HG03196 (cell line): ENCODE measurements at regions not wholly inside any gene's neighbourhood (a gene's known extent, or its start where the extent isn't known, plus 50 kb on each side); places are given as distances from the start of the nearest gene placed in this dataset.

Experiments
- ATAC-seq: cut with Tn5 transposase; IDR thresholded peaks from one replicate; pipeline ENCODE4 v1.9.1; 2021; ENCODE audit not compliant: unreplicated experiment

DNA sequence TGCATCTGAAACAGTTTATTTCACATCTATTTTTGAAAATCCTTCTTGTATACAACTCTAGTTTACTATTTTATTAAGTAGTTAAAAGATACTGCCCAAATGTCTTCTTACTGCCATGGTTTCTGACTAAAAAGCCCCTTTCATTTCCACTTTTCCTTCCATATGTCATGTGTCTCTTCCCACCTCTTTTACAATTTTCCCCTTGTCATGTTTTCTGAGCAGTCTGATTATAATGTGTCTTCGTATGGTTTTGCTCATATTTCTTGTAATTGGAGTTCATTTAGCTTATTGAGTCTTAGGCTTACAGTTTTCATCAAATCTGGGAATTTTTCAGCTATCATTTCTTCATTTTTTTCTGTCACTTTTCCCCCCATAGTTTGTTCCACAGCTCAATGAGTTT is 813.9 kb upstream of the GYPC start:
- ATAC-seq = no peak

GRCh38 chr2:125850541-125850940 is 805.4 kb upstream of the GYPC start:
- no peak for ATAC-seq

GRCh38 chr2:125852364-125852763 is 803.6 kb upstream of the GYPC start:
- no peak for ATAC-seq

DNA sequence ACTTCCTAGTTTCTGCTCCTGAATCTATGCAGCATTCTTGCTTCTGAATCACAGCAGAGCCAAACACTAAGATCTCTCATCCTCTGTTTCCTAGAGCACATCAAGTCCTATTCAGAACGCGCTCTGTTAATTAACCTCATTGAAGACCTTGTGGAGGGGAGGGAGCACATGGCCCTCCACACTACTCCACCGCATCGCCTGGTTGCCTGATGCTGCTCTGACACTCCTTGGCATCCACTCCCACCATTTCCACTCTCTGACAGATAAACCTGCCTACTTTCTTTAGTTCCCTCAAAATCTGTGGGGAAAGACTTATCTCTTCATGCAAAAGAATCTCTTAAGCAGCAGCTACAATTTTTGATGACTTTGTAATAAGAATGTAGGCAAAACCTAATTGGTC is 802.3 kb upstream of the GYPC start:
- no peak for ATAC-seq

GRCh38 chr2:125855204-125855603 is 800.8 kb upstream of the GYPC start:
- no peak for ATAC-seq

DNA sequence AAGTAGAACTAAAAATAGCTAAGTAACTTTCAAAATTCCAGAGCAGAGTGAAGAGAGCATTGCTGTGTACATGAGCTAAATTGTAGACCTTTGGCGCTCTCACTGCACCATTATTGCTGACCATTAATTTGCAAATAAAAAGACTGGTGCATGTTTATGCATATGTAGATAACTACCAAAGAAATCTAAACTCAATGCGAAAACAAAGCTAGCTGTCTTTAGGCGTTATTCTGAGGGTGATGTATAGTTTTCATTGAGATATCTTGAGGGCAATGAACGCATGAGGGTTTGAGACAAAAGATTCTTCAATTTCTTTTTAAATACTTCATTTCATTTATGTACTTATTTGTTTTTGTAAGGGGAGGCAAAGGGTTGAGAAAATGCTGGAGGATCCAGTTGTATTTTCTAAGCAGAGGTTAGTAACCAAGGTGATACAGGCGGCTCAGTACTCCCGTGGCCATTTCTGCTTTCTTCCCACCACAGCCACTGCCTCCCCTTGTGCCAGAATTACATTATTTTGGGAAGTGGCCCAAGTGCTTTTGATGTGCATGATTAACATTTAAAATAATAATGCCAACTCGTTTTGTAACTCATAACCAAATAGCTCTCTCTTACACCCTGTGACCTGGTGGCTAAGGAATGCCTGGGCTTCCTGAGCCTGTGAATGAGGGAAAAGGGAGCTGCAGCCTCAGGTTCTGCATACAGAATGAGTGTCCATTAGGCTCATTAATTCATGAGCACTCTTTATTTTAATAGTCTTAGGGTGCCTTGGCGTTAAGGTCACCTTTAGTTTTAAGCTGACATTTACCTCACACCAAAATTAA is 797.8 kb upstream of the GYPC start:
- no peak for ATAC-seq

GRCh38 chr2:125861461-125861860 is 794.5 kb upstream of the GYPC start:
- no peak for ATAC-seq

- ATAC-seq = no peak
Measured at GRCh38 chr2:125867908-125868307, 788.0 kb upstream of the GYPC start.

GRCh38 chr2:125870264-125870663 is 785.7 kb upstream of the GYPC start:
- no peak for ATAC-seq

DNA sequence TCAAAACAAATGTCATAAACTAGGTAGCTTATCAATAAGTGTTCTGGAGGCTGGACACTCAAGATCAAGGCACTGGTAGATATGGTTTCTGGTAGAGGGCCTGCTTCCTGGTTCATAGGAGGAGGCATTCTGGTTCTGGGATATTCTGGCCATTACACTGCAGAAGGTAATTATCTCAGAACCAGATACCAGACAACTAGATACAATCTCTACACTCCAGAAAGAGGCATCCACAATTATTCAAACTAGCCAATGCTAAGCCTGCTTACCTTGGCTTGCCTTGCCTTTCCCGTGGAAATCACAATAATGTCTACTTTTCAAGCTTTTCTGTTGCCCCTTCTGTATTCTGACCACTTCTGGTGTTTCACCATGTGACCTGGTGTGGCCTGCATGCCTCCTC is 785.2 kb upstream of the GYPC start:
- ATAC-seq = no peak

DNA sequence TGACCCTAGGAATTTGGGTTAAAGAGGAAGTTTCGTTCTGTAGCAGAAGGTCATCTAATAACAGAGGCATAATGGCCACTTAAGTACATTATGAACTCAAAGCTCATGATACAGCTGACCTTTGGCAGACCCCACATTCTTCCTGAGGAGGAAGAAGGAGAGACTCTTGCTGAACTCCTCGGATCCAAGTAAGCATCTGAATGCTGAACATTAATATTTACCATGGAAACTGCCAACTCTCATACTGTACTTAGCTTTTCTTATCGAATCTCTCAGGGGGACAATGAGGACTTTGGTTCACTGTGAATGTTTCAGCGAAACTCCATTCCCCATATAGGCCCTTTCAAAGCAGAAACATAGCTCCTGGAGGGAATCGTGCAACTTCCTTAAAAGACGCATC is 781.4 kb upstream of the GYPC start:
- ATAC-seq = no peak

DNA sequence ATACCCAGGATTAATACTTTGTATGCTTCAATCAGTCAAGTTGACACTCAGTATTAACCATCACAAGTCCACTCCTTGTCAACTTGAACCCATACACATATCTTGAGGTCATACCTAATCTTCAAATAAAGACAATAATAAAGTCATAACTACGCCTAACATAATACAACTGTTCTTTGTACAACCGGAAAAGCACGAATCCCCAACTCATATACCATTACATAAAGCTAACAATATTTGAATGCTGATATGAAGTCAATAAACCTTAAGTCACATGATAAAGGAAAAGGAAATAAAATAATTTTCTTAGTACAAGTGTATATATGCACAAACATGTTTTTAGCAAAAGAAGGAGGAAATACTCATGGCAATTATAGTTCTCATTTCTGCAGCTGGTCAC is 770.6 kb upstream of the GYPC start:
- ATAC-seq = no peak

GRCh38 chr2:125886153-125886552 is 769.8 kb upstream of the GYPC start:
- ATAC-seq = no peak

GRCh38 chr2:125901278-125901677 is 754.7 kb upstream of the GYPC start:
- ATAC-seq = no peak

- ATAC-seq = no peak
Measured at GRCh38 chr2:125925891-125926546, 729.9 kb upstream of the GYPC start.

DNA sequence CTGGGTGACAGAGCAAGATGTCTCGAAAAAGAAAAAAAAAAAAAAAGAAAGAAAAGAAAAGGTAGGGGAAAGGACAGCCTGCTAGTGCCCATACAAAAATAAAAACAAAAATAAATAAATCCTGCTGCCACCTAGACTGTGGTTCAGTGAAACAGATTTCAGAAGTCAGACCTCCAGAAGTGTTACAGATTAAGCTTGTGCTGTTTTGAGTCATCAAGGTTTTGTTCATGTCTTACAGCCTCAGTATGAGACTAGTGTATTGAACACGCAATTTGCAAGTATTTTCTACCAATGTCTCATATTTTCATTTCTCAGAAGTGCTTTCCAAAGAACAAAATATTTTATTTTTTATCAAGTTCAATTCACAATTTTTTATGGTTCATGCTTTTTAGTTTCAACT is 720.4 kb upstream of the GYPC start:
- ATAC-seq = no peak

DNA sequence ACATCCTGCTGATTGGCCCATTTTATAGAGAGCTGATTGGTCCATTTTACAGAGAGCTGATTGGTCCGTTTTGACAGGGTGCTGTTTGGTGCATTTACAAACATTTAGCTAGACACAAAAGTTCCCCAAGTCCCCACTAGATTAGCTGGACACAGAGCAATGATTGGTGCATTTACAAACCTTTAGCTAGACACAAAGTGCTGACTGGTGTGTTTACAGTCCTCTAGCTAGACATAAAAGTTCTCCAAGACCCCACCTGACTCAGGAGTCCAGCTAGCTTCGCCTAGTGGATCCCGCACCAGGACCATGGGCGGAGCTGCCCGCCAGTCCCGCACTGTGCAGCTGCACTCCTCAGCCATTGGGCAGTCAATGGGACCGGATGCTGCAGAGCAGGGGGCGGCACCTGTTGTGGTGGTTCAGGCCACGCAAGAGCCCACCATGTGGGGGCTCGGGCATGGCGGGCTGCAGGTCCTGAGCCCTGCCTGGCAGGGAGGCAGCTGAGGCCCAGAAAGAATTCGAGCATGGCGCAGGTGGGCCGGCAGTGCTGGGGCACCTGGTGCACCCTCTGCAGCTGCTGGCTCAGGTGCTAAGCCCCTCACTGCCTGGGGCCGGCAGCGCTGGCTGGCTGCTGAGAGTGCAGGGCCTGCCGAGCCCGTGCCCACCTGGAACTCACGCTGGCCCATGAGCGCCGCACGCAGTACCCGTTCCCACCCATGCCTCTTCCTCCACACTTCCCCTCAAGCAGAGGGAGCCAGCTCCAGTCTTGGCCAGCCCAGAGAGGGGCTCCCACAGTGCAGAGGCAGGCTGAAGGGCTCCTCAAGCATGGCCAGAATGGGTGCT is 713.2 kb upstream of the GYPC start:
- ATAC-seq = no peak

- no peak for ATAC-seq
Measured at GRCh38 chr2:125959047-125959446, 696.9 kb upstream of the GYPC start.

DNA sequence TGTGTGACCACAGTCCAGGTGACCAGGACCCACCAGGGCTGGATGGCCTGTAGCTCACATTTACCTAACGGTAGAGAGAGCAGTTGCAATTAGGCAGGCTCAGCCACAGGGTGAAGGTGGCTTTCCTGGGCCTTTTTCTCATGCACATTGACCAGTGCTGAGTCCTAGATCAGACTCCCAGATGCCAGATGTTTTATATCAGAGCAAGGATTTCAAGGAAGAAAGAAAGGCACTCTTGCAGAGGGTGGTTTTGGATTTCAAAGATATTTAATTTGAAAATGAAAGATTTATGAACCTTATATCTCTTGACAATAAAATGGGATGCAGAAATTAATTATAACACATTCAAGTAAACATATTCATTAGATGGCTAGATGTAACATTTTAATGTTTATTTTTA is 694.2 kb upstream of the GYPC start:
- ATAC-seq = no peak

GRCh38 chr2:125979886-125980285 is 676.1 kb upstream of the GYPC start:
- no peak for ATAC-seq

- no peak for ATAC-seq
Measured at GRCh38 chr2:125983364-125983763, 672.6 kb upstream of the GYPC start.

GRCh38 chr2:126029316-126029715 is 626.6 kb upstream of the GYPC start:
- ATAC-seq = no peak
